Esophagus squamous epithelium (tissue), 4 donors: ENCODE measurements at regions not wholly inside any gene's neighbourhood (a gene's known extent, or its start where the extent isn't known, plus 50 kb on each side); places are given as distances from the start of the nearest gene placed in this dataset.

ENCODE experiments used
- CTCF ChIP-seq, 6 experiments: fragments of 450-650 bp in 4 of 6; fragments of 200-600 bp in 2 of 6; sonication (generic) in 2 of 6; IDR thresholded peaks; one replicate each; pipeline ENCODE4 v1.5.1; 2016 to 2019; ENCODE audit warnings: antibody characterized with exemption in 6 of 6, mild to moderate bottlenecking in 4 of 6, moderate library complexity in 4 of 6
- POLR2A ChIP-seq, 4 donors: fragments of 450-650 bp; IDR thresholded peaks; one replicate each; pipeline ENCODE4 v1.6.1; 2017; ENCODE audit warnings: antibody characterized with exemption in 4 of 4, mild to moderate bottlenecking in 4 of 4, moderate library complexity in 3 of 4

GRCh38 chr2:3902131-3902530 lies 198.8 kb downstream of the DCDC2C start:
- TF ChIP-seq CTCF (IDR thresholded peaks at IDR 0.05) (no peak), POLR2A (IDR thresholded peaks at IDR 0.05) (no peak)
